ENCODE measurements at regions not wholly inside any gene's neighbourhood (a gene's known extent, or its start where the extent isn't known, plus 50 kb on each side); places are given as distances from the start of the nearest gene placed in this dataset.

- H3K4me1 ChIP-seq (ENCODE audit: control insufficient read depth in 1 of 2, insufficient read depth in 2 of 2, low read depth in 1 of 2, low read length in 1 of 2) = peaks cover 0 to 7% of the 10 kb centered on the region in 2 experiments; a peak in 2 of 4 replicates
- H3K9me3 ChIP-seq = no peaks in the 10 kb centered on the region
- no peaks in the 10 kb centered on the region for H4K20me1 ChIP-seq (ENCODE audit: insufficient read depth)
- WGBS (ENCODE audit: low lambda C conversion rate) = 82% methylated on average over 3 of the region's 3 CpGs
- H3K27ac ChIP-seq (ENCODE audit: low read depth in 2 of 2, low read length in 1 of 2) = no peak overlapping the region
- H3F3A ChIP-seq (replicated peaks; ENCODE audit: insufficient read depth) = no peaks in the 10 kb centered on the region
- no peak overlapping the region for H3K9ac ChIP-seq
- H3K9me2 ChIP-seq = no peaks in the 10 kb centered on the region
- DNase-seq = no peak
- H3K4me3 ChIP-seq (ENCODE audit: low read depth in 2 of 2, low read length in 1 of 2) = no peak overlapping the region
- POLR2A ChIA-PET = no interaction called here
- no peak overlapping the region for H3K4me2 ChIP-seq
- no peak overlapping the region for H2AFZ ChIP-seq (ENCODE audit: low read depth)
- no peaks in the 10 kb centered on the region for H3K27me3 ChIP-seq (ENCODE audit: insufficient read depth)
- no peak for TF ChIP-seq CTCF (IDR thresholded peaks at IDR 0.05)
- no peak for TF ChIP-seq CHD2 (IDR thresholded peaks at IDR 0.05; ENCODE audit: low read length, partially characterized antibody)
- TF ChIP-seq USF2 (IDR thresholded peaks at IDR 0.05; ENCODE audit: borderline replicate concordance, low read depth, low read length) = no peak
- TF ChIP-seq POLR2AphosphoS5 (IDR thresholded peaks at IDR 0.05; ENCODE audit: low read depth, low read length) = no peak
- CTCF ChIA-PET = interaction anchor here (0.6 to 0.7 kb wide), 2 partner anchors 198 to 1293 kb away, joined by 3 to 4 read pairs; no protein-coding TSS in a partner anchor
- H3K79me2 ChIP-seq (ENCODE audit: insufficient read depth) = no peaks in the 10 kb centered on the region
- no peaks in the 10 kb centered on the region for H3K36me3 ChIP-seq (replicated peaks in 1 of 2; ENCODE audit: control insufficient read depth in 1 of 2, insufficient read depth in 2 of 2, low read length in 1 of 2)
Measured at GRCh38 chr2:62654876-62655359, 50.6 kb upstream of the EHBP1 start.

GRCh38 chr2:62654423-62654791 is 51.1 kb upstream of the EHBP1 start:
- DNase-seq = no peak
- H2AFZ ChIP-seq (ENCODE audit: low read depth) = no peak overlapping the region
- H3K9me3 ChIP-seq = no peaks in the 10 kb centered on the region
- no peak overlapping the region for H3K4me3 ChIP-seq (ENCODE audit: low read depth in 2 of 2, low read length in 1 of 2)
- no peaks in the 10 kb centered on the region for H3K27me3 ChIP-seq (ENCODE audit: insufficient read depth)
- H4K20me1 ChIP-seq (ENCODE audit: insufficient read depth) = no peaks in the 10 kb centered on the region
- no peaks in the 10 kb centered on the region for H3K79me2 ChIP-seq (ENCODE audit: insufficient read depth)
- no peak overlapping the region for H3K27ac ChIP-seq (ENCODE audit: low read depth in 2 of 2, low read length in 1 of 2)
- no peaks in the 10 kb centered on the region for H3F3A ChIP-seq (replicated peaks; ENCODE audit: insufficient read depth)
- no peak overlapping the region for H3K4me2 ChIP-seq
- POLR2A ChIA-PET = no interaction called here
- 80% methylated on average over 3 of the region's 3 CpGs for WGBS (ENCODE audit: low lambda C conversion rate)
- CTCF ChIA-PET = no interaction called here
- H3K4me1 ChIP-seq (ENCODE audit: control insufficient read depth in 1 of 2, insufficient read depth in 2 of 2, low read depth in 1 of 2, low read length in 1 of 2) = peaks cover 0 to 2% of the 10 kb centered on the region in 2 experiments; a peak in 2 of 4 replicates
- no peaks in the 10 kb centered on the region for H3K9me2 ChIP-seq
- no peaks in the 10 kb centered on the region for H3K36me3 ChIP-seq (replicated peaks in 1 of 2; ENCODE audit: control insufficient read depth in 1 of 2, insufficient read depth in 2 of 2, low read length in 1 of 2)
- H3K9ac ChIP-seq = no peak overlapping the region
- TF ChIP-seq GABPA (IDR thresholded peaks at IDR 0.05; ENCODE audit: low read depth) = no peak
- TF ChIP-seq TEAD4 (IDR thresholded peaks at IDR 0.05; ENCODE audit: borderline replicate concordance, insufficient read depth) = no peak
- no peak for TF ChIP-seq RAD21 (IDR thresholded peaks at IDR 0.05; ENCODE audit: low read length)
- no peak for TF ChIP-seq REST (IDR thresholded peaks at IDR 0.05; ENCODE audit: low read depth, low read length)
- no peak for TF ChIP-seq RXRA (IDR thresholded peaks at IDR 0.05; ENCODE audit: borderline replicate concordance, low read depth)
- no peak for TF ChIP-seq TCF12 (IDR thresholded peaks at IDR 0.05)
- TF ChIP-seq YY1 (IDR thresholded peaks at IDR 0.05; ENCODE audit: low read depth) = no peak
- TF ChIP-seq CTCF (IDR thresholded peaks at IDR 0.05) = no peak
- no peak for TF ChIP-seq IRF3 (IDR thresholded peaks at IDR 0.05; ENCODE audit: low read depth, low read length)
- no peak for TF ChIP-seq ZBTB33 (IDR thresholded peaks at IDR 0.05; ENCODE audit: borderline replicate concordance, low read depth)
- TF ChIP-seq JUND (IDR thresholded peaks at IDR 0.05) = no peak

All from SK-N-SH (cell line).